H1 (cell line): ENCODE measurements at regions not wholly inside any gene's neighbourhood (a gene's known extent, or its start where the extent isn't known, plus 50 kb on each side); places are given as distances from the start of the nearest gene placed in this dataset.

Experiments used
- RFX5 ChIP-seq: IDR thresholded peaks from 2 replicates; pipeline ENCODE4 v1.6.1; 2011; ENCODE audit warnings: low read depth, low read length, improper control_type of control experiment, borderline replicate concordance
- SP1 ChIP-seq: IDR thresholded peaks from 2 replicates; pipeline ENCODE4 v1.6.1; 2011; ENCODE audit warnings: low read depth, low read length
- TAF1 ChIP-seq: IDR thresholded peaks from 2 replicates; pipeline ENCODE4 v1.6.1; 2011; ENCODE audit warnings: mild to moderate bottlenecking, low read depth, low read length
- TF ChIP-seq, protein P1 (sequence below), 3 experiments: IDR thresholded peaks; 1 replicate in 2 of 3; 2 replicates in 1 of 3; pipeline versions ENCODE4 v1.5.1 to v1.6.1; 2011; ENCODE audit warnings: low read length in 3 of 3, mild to moderate bottlenecking in 3 of 3, inconsistent platforms in 2 of 3, low read depth in 1 of 3, moderate library complexity in 1 of 3; ENCODE audit not compliant: insufficient read depth in 1 of 3; ENCODE audit errors: control extremely low read depth in 1 of 3

DNA sequence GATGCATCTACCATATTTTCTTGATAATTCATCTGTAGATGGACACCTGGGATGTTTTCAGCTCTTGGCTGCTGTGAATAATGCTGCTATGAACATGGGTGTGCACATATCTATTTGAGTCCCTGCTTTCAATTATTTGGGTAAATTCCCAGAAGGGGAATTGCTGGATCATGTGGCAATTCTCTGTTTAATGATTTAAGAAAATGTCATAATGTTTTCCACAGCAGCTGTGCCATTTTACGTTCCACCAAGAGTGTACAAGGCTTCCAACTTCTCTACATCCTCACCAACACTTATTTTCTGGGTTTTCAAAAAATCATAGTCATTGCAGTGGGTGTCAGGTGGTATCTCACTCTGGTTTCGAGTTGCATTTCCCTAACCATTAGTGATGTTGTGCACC, 64.4 kb downstream of the NSMCE3 start:
- TF ChIP-seq RFX5, result no peak
- no peak for TF ChIP-seq TAF1
- no peak for TF ChIP-seq SP1
- TF ChIP-seq, protein P1, sequence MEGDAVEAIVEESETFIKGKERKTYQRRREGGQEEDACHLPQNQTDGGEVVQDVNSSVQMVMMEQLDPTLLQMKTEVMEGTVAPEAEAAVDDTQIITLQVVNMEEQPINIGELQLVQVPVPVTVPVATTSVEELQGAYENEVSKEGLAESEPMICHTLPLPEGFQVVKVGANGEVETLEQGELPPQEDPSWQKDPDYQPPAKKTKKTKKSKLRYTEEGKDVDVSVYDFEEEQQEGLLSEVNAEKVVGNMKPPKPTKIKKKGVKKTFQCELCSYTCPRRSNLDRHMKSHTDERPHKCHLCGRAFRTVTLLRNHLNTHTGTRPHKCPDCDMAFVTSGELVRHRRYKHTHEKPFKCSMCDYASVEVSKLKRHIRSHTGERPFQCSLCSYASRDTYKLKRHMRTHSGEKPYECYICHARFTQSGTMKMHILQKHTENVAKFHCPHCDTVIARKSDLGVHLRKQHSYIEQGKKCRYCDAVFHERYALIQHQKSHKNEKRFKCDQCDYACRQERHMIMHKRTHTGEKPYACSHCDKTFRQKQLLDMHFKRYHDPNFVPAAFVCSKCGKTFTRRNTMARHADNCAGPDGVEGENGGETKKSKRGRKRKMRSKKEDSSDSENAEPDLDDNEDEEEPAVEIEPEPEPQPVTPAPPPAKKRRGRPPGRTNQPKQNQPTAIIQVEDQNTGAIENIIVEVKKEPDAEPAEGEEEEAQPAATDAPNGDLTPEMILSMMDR (IDR thresholded peaks at IDR 0.05; ENCODE audit: control extremely low read depth in 1 of 3, insufficient read depth in 1 of 3, low read depth in 1 of 3, low read length in 3 of 3), result no peak
